Activated T-helper 1 cell treated with anti-CD3 and anti-CD28 coated beads, Interleukin-12 subunit alpha, Interleukin-12 subunit beta, Interleukin-2, Interleukin-4 antibody, amounts not matched to agents 30 ng/mL and 10 ng/mL and 1 ng/mL, durations not matched to agents 14 hours and 24 hours and 36 hours (primary cell): ENCODE measurements at regions not wholly inside any gene's neighbourhood (a gene's known extent, or its start where the extent isn't known, plus 50 kb on each side); places are given as distances from the start of the nearest gene placed in this dataset.

ENCODE experiments used
- DNase-seq: peaks from one replicate; pipeline ENCODE4 v3.0.0; 2021; ENCODE audit warnings: low spot score
- H3K27ac Mint-ChIP-seq: one replicate; pipeline ENCODE4 v1.8.0; 2021; ENCODE audit warnings: mild to moderate bottlenecking, mixed read lengths
- H3K27me3 Mint-ChIP-seq: one replicate; pipeline ENCODE4 v1.8.0; 2022; ENCODE audit warnings: mild to moderate bottlenecking, moderate library complexity, mixed read lengths; ENCODE audit not compliant: insufficient read depth
- H3K36me3 Mint-ChIP-seq: one replicate; pipeline ENCODE4 v1.8.0; 2021; ENCODE audit warnings: low read depth, mixed read lengths
- H3K4me1 Mint-ChIP-seq: one replicate; pipeline ENCODE4 v1.8.0; 2021; ENCODE audit warnings: low read depth, mixed read lengths
- H3K4me3 Mint-ChIP-seq: one replicate; pipeline ENCODE4 v1.8.0; 2021; ENCODE audit warnings: mild to moderate bottlenecking, moderate library complexity, mixed read lengths
- H3K9me3 Mint-ChIP-seq: one replicate; pipeline ENCODE4 v1.8.0; 2021; ENCODE audit warnings: mixed read lengths
- intact Hi-C: fragments of 100-400 bp; cut with micrococcal nuclease; formaldehyde crosslinking; loops from one replicate; pipeline ENCODE4 v1.15.1; 2024

DNA sequence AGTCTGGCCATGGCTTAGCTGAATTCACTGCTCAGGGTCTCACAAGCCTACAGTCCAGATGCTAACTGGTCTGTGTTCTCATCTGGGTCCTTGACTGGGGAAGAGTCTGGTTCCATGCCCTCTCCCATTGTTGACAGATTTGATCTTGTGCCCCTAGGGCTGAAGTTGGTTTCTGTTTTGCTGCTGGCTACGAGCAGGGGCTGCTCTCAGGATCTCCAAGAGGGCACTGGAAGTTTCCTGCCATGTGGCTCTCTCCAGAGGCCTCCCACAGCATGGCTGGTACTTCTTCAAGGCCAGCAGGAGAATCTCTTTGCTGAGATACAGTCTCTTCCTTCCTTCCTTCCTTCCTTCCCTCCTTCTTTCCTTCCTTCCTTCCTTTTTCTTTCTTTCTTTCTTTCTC is 78.1 kb downstream of the SPP2 start:
- H3K4me3 Mint-ChIP-seq: no peak overlapping the region
- DNase-seq: no peak
- no peak overlapping the region for H3K27ac Mint-ChIP-seq
- H3K27me3 Mint-ChIP-seq: peaks cover 29% of the 10 kb centered on the region
- no peaks in the 10 kb centered on the region for H3K36me3 Mint-ChIP-seq
- no peaks in the 10 kb centered on the region for H3K9me3 Mint-ChIP-seq
- intact Hi-C loops: no loop called here
- peaks cover 5% of the 10 kb centered on the region for H3K4me1 Mint-ChIP-seq
